Endothelial cell (in vitro differentiated cells): ENCODE measurements at regions not wholly inside any gene's neighbourhood (a gene's known extent, or its start where the extent isn't known, plus 50 kb on each side); places are given as distances from the start of the nearest gene placed in this dataset.
"Not testable (repeated sequence)": the region's sequence is repeated elsewhere in the genome, so short reads cannot be mapped to it uniquely, and the experiment has no call there.

ENCODE experiments used
- DNase-seq: peaks from one replicate; pipeline ENCODE4 v3.0.0; 2021; ENCODE audit warnings: low spot score
- H3K27ac Mint-ChIP-seq: one replicate; pipeline ENCODE4 v1.8.0; 2021; ENCODE audit warnings: mixed read lengths, inconsistent platforms; ENCODE audit not compliant: unreplicated experiment
- H3K27me3 Mint-ChIP-seq: one replicate; pipeline ENCODE4 v1.8.0; 2021; ENCODE audit warnings: mild to moderate bottlenecking, moderate library complexity, mixed read lengths, inconsistent platforms; ENCODE audit not compliant: unreplicated experiment
- H3K36me3 Mint-ChIP-seq: one replicate; pipeline ENCODE4 v1.8.0; 2021; ENCODE audit warnings: mild to moderate bottlenecking, low read depth, mixed read lengths, inconsistent platforms; ENCODE audit not compliant: unreplicated experiment
- H3K4me1 Mint-ChIP-seq: one replicate; pipeline ENCODE4 v1.8.0; 2021; ENCODE audit warnings: mild to moderate bottlenecking, mixed read lengths, inconsistent platforms; ENCODE audit not compliant: unreplicated experiment
- H3K4me3 Mint-ChIP-seq: one replicate; pipeline ENCODE4 v1.8.0; 2021; ENCODE audit warnings: mild to moderate bottlenecking, mixed read lengths, inconsistent platforms; ENCODE audit not compliant: unreplicated experiment
- H3K9me3 Mint-ChIP-seq: one replicate; pipeline ENCODE4 v1.8.0; 2021; ENCODE audit warnings: mixed read lengths, inconsistent platforms; ENCODE audit not compliant: unreplicated experiment
- CTCF ChIP-seq: fragments of 200-600 bp; sonication (generic); IDR thresholded peaks from one replicate; pipeline ENCODE4 v1.5.0; 2021; ENCODE audit warnings: antibody characterized with exemption; ENCODE audit not compliant: unreplicated experiment

GRCh38 chr9:15070716-15071115 is 160.5 kb upstream of the FREM1 start:
- no peak for TF ChIP-seq CTCF
- H3K36me3 Mint-ChIP-seq, result no peaks in the 10 kb centered on the region
- no peak overlapping the region for H3K27ac Mint-ChIP-seq
- no peak overlapping the region for H3K4me3 Mint-ChIP-seq
- no peaks in the 10 kb centered on the region for H3K27me3 Mint-ChIP-seq
- DNase-seq, result no peak
- H3K9me3 Mint-ChIP-seq, result no peaks in the 10 kb centered on the region
- H3K4me1 Mint-ChIP-seq, result no peaks in the 10 kb centered on the region

GRCh38 chr9:15069106-15069505 is 158.9 kb upstream of the FREM1 start:
- H3K36me3 Mint-ChIP-seq, result no peaks in the 10 kb centered on the region
- no peak overlapping the region for H3K4me3 Mint-ChIP-seq
- TF ChIP-seq CTCF, result no peak
- no peaks in the 10 kb centered on the region for H3K9me3 Mint-ChIP-seq
- DNase-seq, result no peak
- no peak overlapping the region for H3K27ac Mint-ChIP-seq
- no peaks in the 10 kb centered on the region for H3K4me1 Mint-ChIP-seq
- no peaks in the 10 kb centered on the region for H3K27me3 Mint-ChIP-seq

GRCh38 chr9:15068261-15068660 is 158.0 kb upstream of the FREM1 start:
- no peaks in the 10 kb centered on the region for H3K27me3 Mint-ChIP-seq
- no peak for TF ChIP-seq CTCF
- no peaks in the 10 kb centered on the region for H3K36me3 Mint-ChIP-seq
- H3K4me1 Mint-ChIP-seq, result no peaks in the 10 kb centered on the region
- no peaks in the 10 kb centered on the region for H3K9me3 Mint-ChIP-seq
- no peak overlapping the region for H3K4me3 Mint-ChIP-seq
- DNase-seq, result no peak
- H3K27ac Mint-ChIP-seq, result no peak overlapping the region

GRCh38 chr9:15059003-15059402 is 148.8 kb upstream of the FREM1 start:
- H3K27ac Mint-ChIP-seq, result no peak overlapping the region
- H3K36me3 Mint-ChIP-seq, result no peaks in the 10 kb centered on the region
- no peak for TF ChIP-seq CTCF
- no peak overlapping the region for H3K4me3 Mint-ChIP-seq
- H3K9me3 Mint-ChIP-seq, result no peaks in the 10 kb centered on the region
- no peak for DNase-seq
- no peaks in the 10 kb centered on the region for H3K27me3 Mint-ChIP-seq
- H3K4me1 Mint-ChIP-seq, result no peaks in the 10 kb centered on the region

GRCh38 chr9:15058236-15058635 is 148.0 kb upstream of the FREM1 start:
- no peaks in the 10 kb centered on the region for H3K36me3 Mint-ChIP-seq
- no peaks in the 10 kb centered on the region for H3K9me3 Mint-ChIP-seq
- H3K4me3 Mint-ChIP-seq, result no peak overlapping the region
- H3K27me3 Mint-ChIP-seq, result no peaks in the 10 kb centered on the region
- no peak overlapping the region for H3K27ac Mint-ChIP-seq
- no peak for TF ChIP-seq CTCF
- no peak for DNase-seq
- no peaks in the 10 kb centered on the region for H3K4me1 Mint-ChIP-seq

- not testable (repeated sequence) for H3K27me3 Mint-ChIP-seq, DNase-seq, H3K4me1 Mint-ChIP-seq, H3K9me3 Mint-ChIP-seq, H3K27ac Mint-ChIP-seq, H3K36me3 Mint-ChIP-seq, H3K4me3 Mint-ChIP-seq
These were observed 145.1 kb upstream of the FREM1 start for GRCh38 chr9:15055284-15055683.
